Stimulated activated CD8-positive, alpha-beta memory T cell treated with anti-CD3 and anti-CD28 coated beads, Interleukin-7, amount 100 ng/mL, for 4 hours (primary cell): ENCODE measurements at regions not wholly inside any gene's neighbourhood (a gene's known extent, or its start where the extent isn't known, plus 50 kb on each side); places are given as distances from the start of the nearest gene placed in this dataset.
"Not testable (repeated sequence)": the region's sequence is repeated elsewhere in the genome, so short reads cannot be mapped to it uniquely, and the experiment has no call there.

ENCODE experiments used
- DNase-seq, 2 donors: peaks; one replicate each; pipeline ENCODE4 v3.0.0-alpha.2; 2020; ENCODE audit warnings: low read depth in 2 of 2

GRCh38 chr22:49351761-49352227, 475.9 kb downstream of the BRD1 start:
- DNase-seq, result no peak

DNA sequence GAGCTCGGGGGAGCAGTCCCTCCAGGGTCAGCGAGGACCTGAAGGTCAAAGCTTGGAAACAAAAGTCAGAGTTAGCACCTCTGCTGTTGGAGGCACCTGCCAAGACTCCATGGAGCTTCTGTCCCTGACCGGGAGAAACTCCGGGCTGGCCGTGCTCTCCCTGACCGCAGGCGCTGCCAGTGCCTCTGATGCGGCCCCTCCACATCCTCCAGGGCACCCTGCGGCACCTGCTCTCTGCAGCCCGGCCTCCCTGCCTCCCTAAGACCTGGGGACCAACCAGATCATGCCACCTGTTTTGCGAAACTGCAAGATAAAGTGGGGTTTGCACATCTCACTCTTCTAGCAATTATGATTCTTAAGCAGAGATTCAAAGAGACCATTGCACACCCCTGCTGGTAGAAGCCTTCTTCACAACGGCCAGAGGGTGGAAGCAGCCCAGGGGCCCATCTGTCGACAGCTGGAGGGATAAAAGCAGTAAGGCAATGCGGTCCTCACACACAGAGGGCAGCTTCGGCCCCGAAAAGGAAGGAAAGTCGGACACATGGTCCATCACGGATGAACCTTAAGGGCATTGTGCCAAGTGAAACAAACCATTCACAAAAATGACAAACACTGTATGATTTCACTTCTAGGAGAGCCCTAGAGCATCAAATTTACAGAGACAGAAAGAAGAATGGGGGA, 477.1 kb downstream of the BRD1 start:
- no peak for DNase-seq

GRCh38 chr22:49349841-49350381, 477.8 kb downstream of the BRD1 start:
- DNase-seq, result no peak

DNA sequence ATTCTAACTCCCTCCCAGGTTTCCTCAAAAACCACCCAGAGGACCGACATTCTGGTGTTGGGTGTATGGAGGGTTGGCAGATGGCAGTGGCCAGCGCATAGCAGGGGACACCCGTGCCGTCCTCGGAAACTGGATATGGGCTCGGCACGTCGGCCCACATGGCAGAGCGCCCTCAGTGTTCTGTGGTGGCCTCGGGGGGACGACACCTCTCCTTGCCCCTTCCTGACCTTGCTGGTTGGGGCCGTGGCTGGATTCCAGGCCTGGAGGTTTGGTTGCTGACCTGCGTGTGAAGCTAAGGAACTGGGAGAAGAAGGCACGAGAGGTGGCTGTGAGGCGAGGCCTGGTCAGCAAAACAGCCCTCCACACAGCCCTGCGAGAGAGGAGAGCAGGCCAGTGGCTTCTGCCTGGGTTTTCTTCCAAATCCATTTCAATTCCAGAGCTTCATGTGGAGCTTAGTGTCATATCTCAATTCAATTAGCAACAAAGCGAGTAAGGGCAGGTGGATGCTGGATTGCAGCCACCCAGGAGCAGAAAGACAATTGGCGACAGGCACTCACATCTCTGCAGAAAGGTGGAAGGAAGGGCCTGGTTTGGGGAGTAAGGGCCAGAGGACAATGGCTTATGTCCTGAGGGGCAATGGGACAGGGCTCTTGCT, 478.4 kb downstream of the BRD1 start:
- DNase-seq, result no peak

GRCh38 chr22:49348631-49349030, 479.0 kb downstream of the BRD1 start:
- DNase-seq, result no peak

- no peak for DNase-seq
These were observed 480.3 kb downstream of the BRD1 start for GRCh38 chr22:49347376-49347775.

DNA sequence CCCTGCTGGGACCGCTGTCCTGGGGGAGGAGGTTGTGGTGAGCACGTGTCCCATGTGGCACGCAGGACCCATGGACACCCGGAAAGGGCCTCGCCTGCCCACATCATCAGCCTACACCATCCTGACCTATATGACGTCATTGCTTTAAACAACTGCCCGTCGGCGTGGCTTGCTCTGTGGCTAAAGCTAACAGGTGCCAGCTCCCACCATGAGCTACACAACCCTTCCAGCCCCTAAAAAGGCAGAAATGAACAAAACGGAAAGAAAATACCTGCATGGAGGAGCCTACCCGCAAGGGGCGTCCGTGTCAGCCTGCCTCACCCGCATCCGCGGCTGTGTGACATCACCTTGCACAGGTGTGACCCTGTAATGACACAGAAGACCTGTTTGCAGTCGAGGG, 481.8 kb downstream of the BRD1 start:
- no peak for DNase-seq

DNA sequence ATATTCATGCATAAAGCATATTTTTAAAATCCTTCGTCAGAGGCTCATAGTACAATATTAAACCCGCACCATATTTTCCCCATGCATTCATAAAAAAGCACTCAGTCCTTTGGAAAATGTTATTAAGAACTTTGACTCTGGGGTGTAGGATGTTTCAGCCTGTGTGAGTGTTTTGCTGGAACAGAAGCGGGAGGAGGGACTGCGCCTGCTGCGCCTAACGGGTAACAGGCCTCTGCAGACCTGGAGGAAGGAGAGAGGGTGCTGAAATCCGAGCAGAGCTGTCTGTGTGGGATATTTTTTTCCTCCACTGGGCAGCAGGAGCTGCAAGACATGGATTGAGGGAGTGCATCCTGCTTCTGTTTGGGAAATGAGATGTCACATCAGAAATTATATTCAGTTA, 483.0 kb downstream of the BRD1 start:
- no peak for DNase-seq

DNA sequence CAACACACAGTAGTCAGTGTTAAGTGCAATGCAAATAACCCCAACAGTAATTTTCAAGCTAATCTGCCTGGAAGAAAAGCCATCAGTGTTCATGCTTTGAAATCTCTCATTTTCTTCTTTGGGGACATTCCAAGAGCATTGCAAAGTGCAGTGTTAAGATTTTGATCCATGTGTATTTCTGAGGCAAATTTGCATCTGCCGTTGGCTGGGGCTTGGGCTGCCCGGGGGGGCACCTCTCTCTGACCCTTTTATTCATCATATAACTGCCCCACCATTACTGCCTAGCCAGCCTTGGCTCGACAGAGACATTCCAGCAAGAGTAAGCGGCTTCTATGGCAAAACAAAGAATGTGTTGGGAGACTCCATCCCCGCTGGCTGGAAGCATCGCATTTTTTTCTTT, 483.5 kb downstream of the BRD1 start:
- DNase-seq, result no peak

GRCh38 chr22:49340406-49340805, 487.3 kb downstream of the BRD1 start:
- no peak for DNase-seq

DNA sequence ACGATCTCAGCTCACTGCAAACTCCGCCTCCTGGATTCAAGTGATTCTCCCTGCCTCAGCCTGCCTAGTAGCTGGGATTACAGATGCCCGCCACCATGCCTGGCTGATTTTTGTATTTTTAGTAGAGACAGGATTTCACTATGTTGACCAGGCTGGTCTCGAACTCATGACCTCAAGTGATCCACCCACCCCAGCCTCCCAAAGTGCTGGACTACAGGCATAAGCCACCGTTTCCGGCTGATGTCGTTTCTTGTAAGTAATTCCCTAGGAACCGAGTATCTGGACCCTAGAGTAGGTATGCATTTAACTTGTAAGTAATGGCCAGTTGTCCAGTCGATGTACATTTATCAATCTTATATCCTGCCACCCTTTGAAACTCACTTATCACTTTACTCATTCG, 491.2 kb downstream of the BRD1 start:
- DNase-seq, result not testable (repeated sequence)

DNA sequence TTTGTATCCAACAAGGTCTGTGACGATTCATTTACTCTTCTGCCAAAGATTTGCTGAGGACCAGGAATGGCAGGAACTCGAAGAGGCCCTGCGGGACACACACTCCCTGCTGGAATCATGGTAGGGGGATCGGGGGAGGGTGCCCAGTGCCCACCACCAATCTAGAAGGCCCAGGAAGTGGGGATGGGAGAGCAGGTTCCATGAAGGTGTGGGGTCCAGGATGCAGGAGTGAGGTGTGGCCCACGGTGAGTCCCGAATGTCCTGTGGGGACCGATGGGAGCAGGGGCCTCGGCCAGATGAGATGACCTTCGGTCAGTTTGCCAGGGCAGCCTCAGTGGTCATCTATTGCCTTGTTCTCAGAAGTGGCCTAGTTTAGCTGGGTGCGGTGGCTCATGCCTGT, 492.7 kb downstream of the BRD1 start:
- no peak for DNase-seq

GRCh38 chr22:49334449-49334789, 493.3 kb downstream of the BRD1 start:
- DNase-seq, result no peak

- no peak for DNase-seq
These were observed 494.5 kb downstream of the BRD1 start for GRCh38 chr22:49333206-49333605.

GRCh38 chr22:49332691-49333090, 495.0 kb downstream of the BRD1 start:
- DNase-seq, result no peak

DNA sequence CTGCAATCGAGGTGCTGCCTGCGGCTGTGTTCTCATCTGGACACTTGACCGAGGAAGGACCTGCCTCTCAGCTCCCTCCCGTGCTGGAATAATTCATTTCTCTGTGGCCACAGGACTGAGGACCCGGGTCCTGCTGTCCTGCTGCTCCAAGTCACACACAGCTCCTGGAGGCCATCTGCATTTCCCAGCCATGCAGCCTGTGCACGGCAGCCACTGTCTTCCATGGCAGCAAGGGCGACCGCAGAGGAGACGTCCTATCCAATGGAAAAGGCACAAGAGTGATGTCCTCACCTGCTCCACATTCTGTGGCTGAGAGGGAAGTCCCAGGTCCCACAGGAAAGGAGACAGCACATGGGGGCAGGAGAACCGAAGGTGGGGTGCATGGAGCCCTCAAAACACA, 495.8 kb downstream of the BRD1 start:
- no peak for DNase-seq

DNA sequence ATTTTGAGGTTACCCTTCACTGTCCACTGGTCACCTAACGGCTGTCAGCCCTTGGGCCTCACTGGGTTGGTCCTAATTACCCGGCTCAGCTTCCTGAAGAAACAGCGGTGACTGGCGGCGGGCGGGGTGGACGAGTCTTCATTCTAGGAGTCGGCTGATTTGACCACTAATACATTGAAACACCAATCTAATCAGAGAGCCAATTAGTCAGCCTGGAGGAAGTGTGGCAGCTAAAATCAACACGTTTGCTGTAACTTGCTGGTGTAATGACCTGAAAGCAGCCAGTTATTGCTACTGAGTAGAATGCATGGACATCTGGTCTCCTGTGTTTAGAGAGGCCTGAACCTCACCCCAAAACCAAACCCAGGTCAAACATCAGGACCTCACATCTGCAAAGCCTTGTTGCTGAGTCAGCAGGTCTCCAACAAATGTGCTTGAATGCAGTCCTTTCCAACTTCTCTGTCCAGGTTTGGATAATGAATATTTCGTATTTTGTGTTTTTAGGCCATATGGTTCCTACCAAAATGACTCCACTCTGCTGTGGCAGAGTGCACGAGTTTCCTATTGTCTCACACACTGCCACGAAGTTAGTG, 496.4 kb downstream of the BRD1 start:
- DNase-seq, result no peak

DNA sequence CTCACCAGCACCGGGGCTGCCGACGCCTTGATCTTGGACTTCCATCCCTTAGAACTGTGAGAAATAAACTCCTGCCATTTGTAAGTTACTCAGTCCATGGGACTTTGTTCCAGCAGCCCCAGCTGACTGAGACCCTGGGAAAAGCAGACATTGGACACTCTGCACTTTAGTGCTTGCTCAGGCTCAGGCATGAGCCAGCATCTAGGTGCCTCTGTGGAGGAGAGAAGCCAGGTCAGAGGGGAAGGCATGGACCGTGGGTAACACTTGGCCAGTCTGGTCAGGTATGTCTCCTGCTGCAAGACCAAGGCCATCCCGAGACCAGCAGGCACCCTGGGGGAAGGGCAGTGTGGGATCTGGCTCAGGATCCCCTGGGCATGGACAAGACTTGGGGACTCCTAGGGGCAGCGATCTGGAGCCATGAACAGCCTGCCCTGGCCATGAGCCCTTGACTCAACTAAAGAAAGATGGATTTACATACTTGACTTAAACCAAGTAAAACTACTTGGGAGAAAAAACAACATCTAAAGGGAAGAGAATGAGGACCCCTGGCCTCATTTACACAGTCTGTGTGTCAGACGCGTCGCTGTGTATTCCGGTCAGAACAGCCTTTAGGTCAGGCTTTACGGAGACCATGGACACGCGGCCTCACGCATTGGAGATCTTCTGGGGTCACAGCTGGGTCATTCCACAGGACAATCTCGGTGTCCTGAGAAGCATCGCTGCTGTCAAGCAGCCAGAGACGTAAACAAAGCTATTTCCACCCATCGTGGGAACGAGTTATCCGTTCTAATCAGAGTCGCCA, 497.1 kb downstream of the BRD1 start:
- no peak for DNase-seq

- DNase-seq, result no peak
These were observed 498.0 kb downstream of the BRD1 start for GRCh38 chr22:49329636-49330035.

DNA sequence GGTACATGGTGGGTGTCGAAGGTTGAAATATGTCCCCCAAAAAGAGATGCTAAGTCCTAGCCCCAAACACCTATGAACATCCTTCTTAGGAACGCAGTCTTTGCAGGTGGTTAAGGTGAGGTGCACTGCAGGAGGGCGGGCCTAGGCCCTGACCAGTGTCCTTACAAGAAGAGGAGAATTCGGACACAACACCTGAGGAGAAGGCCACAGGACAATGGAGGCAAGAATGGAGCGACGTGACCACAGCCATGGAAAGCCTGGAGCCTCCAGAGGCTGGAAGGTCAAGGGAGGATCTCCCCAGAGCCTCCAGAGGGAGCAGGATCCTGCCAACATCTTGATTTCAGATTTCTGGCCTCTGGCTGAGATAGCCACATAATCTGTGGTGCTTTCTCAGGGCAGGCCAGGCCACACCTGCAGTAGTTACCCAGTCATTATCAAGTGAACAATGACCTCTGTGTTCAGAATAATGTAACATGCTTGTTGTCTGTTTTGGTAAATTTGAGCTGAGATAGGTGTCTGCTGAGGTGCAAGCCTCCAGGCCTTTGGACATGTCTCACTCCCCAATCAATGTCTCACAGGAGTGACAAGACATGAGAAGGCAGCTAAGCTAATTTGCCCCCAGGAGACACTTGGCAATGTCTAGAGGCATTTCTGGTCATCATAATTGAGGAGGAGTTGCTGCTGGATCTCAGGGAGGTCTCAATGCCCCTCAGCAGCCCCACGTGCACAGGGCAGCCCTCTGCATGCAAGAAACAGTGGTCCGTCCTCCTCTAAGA, 498.9 kb downstream of the BRD1 start:
- no peak for DNase-seq

- DNase-seq, result no peak
These were observed 499.6 kb downstream of the BRD1 start for GRCh38 chr22:49328118-49328475.
